B cell (primary cell): ENCODE measurements at regions not wholly inside any gene's neighbourhood (a gene's known extent, or its start where the extent isn't known, plus 50 kb on each side); places are given as distances from the start of the nearest gene placed in this dataset.

ENCODE experiments used
- ATAC-seq: fragments of 200-7000 bp; cut with Tn5 transposase; one replicate; pipeline ENCODE4 v1.10.0; 2021; ENCODE audit warnings: low read depth, mild to moderate bottlenecking, moderate number of reproducible peaks, moderate library complexity
- CTCF ChIA-PET: fragments of 350-600 bp; sonication (Branson Sonifier 250); formaldehyde crosslinking; loops from one replicate; lab custom pipeline; 2021; ENCODE audit warnings: antibody characterized with exemption, inconsistent platforms; lab: Charles Lee
- POLR2A ChIA-PET: fragments of 350-600 bp; sonication (Branson Sonifier 250); formaldehyde crosslinking; loops from one replicate; lab custom pipeline; 2021; ENCODE audit warnings: antibody characterized with exemption; lab: Charles Lee
- DNase-seq: peaks from one replicate; pipeline ENCODE4 v3.0.0; 2013
- H2AFZ ChIP-seq: 2 replicates; pipeline ENCODE4 v1.6.1; 2012; ENCODE audit warnings: mild to moderate bottlenecking, low read depth, low read length; ENCODE audit not compliant: insufficient read depth, poor library complexity, severe bottlenecking
- H3K27ac ChIP-seq, 2 donors: 1 replicate in 1 of 2; 2 replicates in 1 of 2; pipeline ENCODE4 v1.5.1; 2012 to 2013; ENCODE audit warnings: low read length in 2 of 2, mild to moderate bottlenecking in 2 of 2, moderate library complexity in 1 of 2
- H3K27me3 ChIP-seq, 4 experiments: fragments of 200-600 bp in 1 of 4; sonication (generic) in 1 of 4; replicated peaks in 1 of 4; 1 replicate in 2 of 4; 2 replicates in 2 of 4; pipeline versions ENCODE4 v1.6.1 to v1.7.0; 2013 to 2016; ENCODE audit warnings: low read length in 3 of 4, mild to moderate bottlenecking in 2 of 4, mixed read lengths in 1 of 4, moderate library complexity in 1 of 4; ENCODE audit not compliant: insufficient read depth in 4 of 4, control insufficient read depth in 3 of 4; ENCODE audit errors: control extremely low read depth in 1 of 4
- H3K36me3 ChIP-seq, 2 experiments: replicated peaks in 1 of 2; 1 replicate in 1 of 2; 2 replicates in 1 of 2; pipeline versions ENCODE4 v1.6.1 to v1.7.1; 2013; ENCODE audit warnings: low read length in 1 of 2; ENCODE audit not compliant: insufficient read depth in 2 of 2, control insufficient read depth in 1 of 2; ENCODE audit errors: control extremely low read depth in 1 of 2, extremely low read depth in 1 of 2
- H3K4me1 ChIP-seq, 2 donors: fragments of 200-600 bp in 1 of 2; sonication (generic) in 1 of 2; 1 replicate in 1 of 2; 2 replicates in 1 of 2; pipeline versions ENCODE4 v1.5.1 to v1.6.1; 2013 to 2017; ENCODE audit warnings: low read length in 2 of 2; ENCODE audit not compliant: control insufficient read depth in 2 of 2, insufficient read depth in 2 of 2
- H3K4me2 ChIP-seq: replicated peaks from 2 replicates; pipeline ENCODE3; 2012; ENCODE audit warnings: mild to moderate bottlenecking, low read depth, low read length; ENCODE audit not compliant: poor library complexity, severe bottlenecking
- H3K4me3 ChIP-seq, 5 experiments: fragments of 200-600 bp in 1 of 5; sonication (generic) in 1 of 5; 1 replicate in 3 of 5; 2 replicates in 2 of 5; pipeline versions ENCODE4 v1.5.1 to v1.7.0; 2011 to 2016; ENCODE audit warnings: low read length in 4 of 5, mild to moderate bottlenecking in 4 of 5, low read depth in 2 of 5, control low read depth in 1 of 5, moderate library complexity in 1 of 5; ENCODE audit not compliant: insufficient read depth in 1 of 5; ENCODE audit errors: control extremely low read depth in 1 of 5, extremely low read depth in 1 of 5
- H3K79me2 ChIP-seq: fragments of 200-600 bp; sonication (generic); one replicate; pipeline ENCODE4 v1.6.0; 2016; ENCODE audit warnings: low read length; ENCODE audit not compliant: control insufficient read depth, insufficient read depth
- H3K9ac ChIP-seq: fragments of 200-600 bp; sonication (generic); 2 replicates; pipeline ENCODE4 v1.6.1; 2017; ENCODE audit warnings: mild to moderate bottlenecking, low read length, moderate library complexity
- H3K9me3 ChIP-seq, 3 donors: one replicate each; pipeline versions ENCODE4 v1.6.1 to v1.7.1; 2013; ENCODE audit warnings: low read length in 2 of 3; ENCODE audit not compliant: control insufficient read depth in 2 of 3, insufficient read depth in 1 of 3; ENCODE audit errors: control extremely low read depth in 1 of 3
- H4K20me1 ChIP-seq: 2 replicates; pipeline ENCODE4 v1.6.0; 2012; ENCODE audit warnings: mild to moderate bottlenecking, low read length; ENCODE audit not compliant: insufficient read depth, control insufficient read depth, poor library complexity, severe bottlenecking
- H3K27ac Mint-ChIP-seq: one replicate; pipeline ENCODE4 v1.8.0; 2021; ENCODE audit warnings: mixed read lengths
- H3K27me3 Mint-ChIP-seq: one replicate; pipeline ENCODE4 v1.8.0; 2021; ENCODE audit warnings: mixed read lengths
- H3K4me1 Mint-ChIP-seq: one replicate; pipeline ENCODE4 v1.8.0; 2021; ENCODE audit warnings: mixed read lengths
- H3K4me3 Mint-ChIP-seq: one replicate; pipeline ENCODE4 v1.8.0; 2021; ENCODE audit warnings: mixed read lengths
- H3K9me3 Mint-ChIP-seq: one replicate; pipeline ENCODE4 v1.8.0; 2022; ENCODE audit warnings: mixed read lengths; ENCODE audit not compliant: insufficient read depth
- EZH2 ChIP-seq: IDR thresholded peaks from 2 replicates; pipeline ENCODE4 v1.6.1; 2012; ENCODE audit warnings: borderline replicate concordance, low read depth, mild to moderate bottlenecking, moderate library complexity, low read length; ENCODE audit not compliant: insufficient read depth, poor library complexity, severe bottlenecking
- WGBS: methylation state at CpG from one replicate; pipeline ENCODE4 v1.1.5; 2013; ENCODE audit warnings: missing lambda C conversion rate; ENCODE audit not compliant: insufficient coverage; 5-methylcytosine and 5-hydroxymethylcytosine counted together
- intact Hi-C: fragments of 100-400 bp; cut with micrococcal nuclease; formaldehyde crosslinking; loops from one replicate; pipeline ENCODE4 v1.10.0; 2022
- TF ChIP-seq, protein P1 (sequence below): fragments of 200-600 bp; IDR thresholded peaks from one replicate; pipeline ENCODE4 v1.8.0; 2022; ENCODE audit warnings: antibody characterized with exemption, mild to moderate bottlenecking

DNA sequence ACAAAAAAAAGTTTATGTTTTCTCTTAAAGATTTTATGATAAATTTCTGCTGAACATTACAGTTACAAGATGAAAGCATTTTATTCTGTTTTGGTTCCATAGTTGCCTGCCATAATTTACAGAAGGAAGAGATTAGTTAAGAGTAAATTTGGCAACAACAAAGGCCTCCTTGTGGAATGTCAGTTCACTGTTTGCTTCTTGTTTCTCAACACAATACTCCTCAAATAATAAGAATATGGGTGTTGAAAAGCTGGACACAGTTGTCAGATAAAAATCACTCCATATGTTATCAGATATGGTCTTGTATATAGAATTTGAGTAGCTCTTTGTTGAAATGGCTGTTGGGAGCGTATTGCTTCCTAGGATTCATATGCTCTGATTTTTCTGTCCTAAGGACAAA is 359.5 kb downstream of the CPS1 start:
- H3K36me3 ChIP-seq, result no peaks in the 10 kb centered on the region
- H3K4me1 Mint-ChIP-seq, result no peaks in the 10 kb centered on the region
- H4K20me1 ChIP-seq, result no peaks in the 10 kb centered on the region
- CTCF ChIA-PET, result no interaction called here
- no peaks in the 10 kb centered on the region for H3K27me3 ChIP-seq
- no peak overlapping the region for H3K27ac Mint-ChIP-seq
- no peaks in the 10 kb centered on the region for H3K79me2 ChIP-seq
- H3K9me3 ChIP-seq, result no peaks in the 10 kb centered on the region
- no peaks in the 10 kb centered on the region for H3K4me1 ChIP-seq
- POLR2A ChIA-PET, result no interaction called here
- peaks cover 5% of the 10 kb centered on the region for H3K9me3 Mint-ChIP-seq
- H3K4me3 ChIP-seq, result no peak overlapping the region
- no peak overlapping the region for H2AFZ ChIP-seq
- H3K27me3 Mint-ChIP-seq, result no peaks in the 10 kb centered on the region
- no peak overlapping the region for H3K4me3 Mint-ChIP-seq
- no peak for DNase-seq
- no peak overlapping the region for H3K4me2 ChIP-seq
- no peak overlapping the region for H3K27ac ChIP-seq
- H3K9ac ChIP-seq, result no peak overlapping the region
- WGBS, result no CpG with 5 or more reads among the region's 1 CpG
- TF ChIP-seq EZH2, result no peak
- TF ChIP-seq, protein P1, sequence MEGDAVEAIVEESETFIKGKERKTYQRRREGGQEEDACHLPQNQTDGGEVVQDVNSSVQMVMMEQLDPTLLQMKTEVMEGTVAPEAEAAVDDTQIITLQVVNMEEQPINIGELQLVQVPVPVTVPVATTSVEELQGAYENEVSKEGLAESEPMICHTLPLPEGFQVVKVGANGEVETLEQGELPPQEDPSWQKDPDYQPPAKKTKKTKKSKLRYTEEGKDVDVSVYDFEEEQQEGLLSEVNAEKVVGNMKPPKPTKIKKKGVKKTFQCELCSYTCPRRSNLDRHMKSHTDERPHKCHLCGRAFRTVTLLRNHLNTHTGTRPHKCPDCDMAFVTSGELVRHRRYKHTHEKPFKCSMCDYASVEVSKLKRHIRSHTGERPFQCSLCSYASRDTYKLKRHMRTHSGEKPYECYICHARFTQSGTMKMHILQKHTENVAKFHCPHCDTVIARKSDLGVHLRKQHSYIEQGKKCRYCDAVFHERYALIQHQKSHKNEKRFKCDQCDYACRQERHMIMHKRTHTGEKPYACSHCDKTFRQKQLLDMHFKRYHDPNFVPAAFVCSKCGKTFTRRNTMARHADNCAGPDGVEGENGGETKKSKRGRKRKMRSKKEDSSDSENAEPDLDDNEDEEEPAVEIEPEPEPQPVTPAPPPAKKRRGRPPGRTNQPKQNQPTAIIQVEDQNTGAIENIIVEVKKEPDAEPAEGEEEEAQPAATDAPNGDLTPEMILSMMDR, result no peak
- intact Hi-C loops, result no loop called here
- ATAC-seq, result no peak

DNA sequence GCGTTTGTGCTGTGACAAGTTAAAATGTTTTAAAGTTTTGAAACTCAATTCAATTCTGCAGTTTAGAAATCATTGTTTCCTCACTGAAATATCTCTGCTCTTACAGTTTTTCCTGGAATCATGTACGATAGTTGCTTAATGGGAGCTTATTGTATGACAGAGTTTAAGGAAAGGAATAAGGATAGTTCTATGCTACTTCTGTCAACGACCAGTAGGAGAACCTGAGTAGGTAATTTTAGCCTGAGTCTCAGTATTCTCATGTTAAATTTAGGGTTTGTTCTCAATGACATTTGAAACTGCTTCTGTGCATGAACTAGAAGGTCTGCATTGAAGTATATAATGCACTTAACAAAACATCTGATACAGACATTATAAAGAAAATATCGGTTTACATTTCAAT is 361.1 kb downstream of the CPS1 start:
- no peak overlapping the region for H2AFZ ChIP-seq
- no peaks in the 10 kb centered on the region for H3K27me3 Mint-ChIP-seq
- H4K20me1 ChIP-seq, result no peaks in the 10 kb centered on the region
- H3K27ac Mint-ChIP-seq, result no peak overlapping the region
- no peaks in the 10 kb centered on the region for H3K79me2 ChIP-seq
- no peak for TF ChIP-seq EZH2
- TF ChIP-seq, protein P1, result no peak
- CTCF ChIA-PET, result no interaction called here
- ATAC-seq, result no peak
- no peak overlapping the region for H3K4me2 ChIP-seq
- no peaks in the 10 kb centered on the region for H3K4me1 Mint-ChIP-seq
- no peaks in the 10 kb centered on the region for H3K9me3 ChIP-seq
- no peaks in the 10 kb centered on the region for H3K4me1 ChIP-seq
- no peak overlapping the region for H3K27ac ChIP-seq
- H3K27me3 ChIP-seq, result no peaks in the 10 kb centered on the region
- no peak overlapping the region for H3K9ac ChIP-seq
- H3K9me3 Mint-ChIP-seq, result peaks cover 2% of the 10 kb centered on the region
- 80% methylated on average over 1 of the region's 4 CpGs for WGBS
- H3K4me3 Mint-ChIP-seq, result no peak overlapping the region
- no peak for DNase-seq
- intact Hi-C loops, result no loop called here
- H3K36me3 ChIP-seq, result no peaks in the 10 kb centered on the region
- POLR2A ChIA-PET, result no interaction called here
- H3K4me3 ChIP-seq, result no peak overlapping the region
